ENCODE measurements at regions not wholly inside any gene's neighbourhood (a gene's known extent, or its start where the extent isn't known, plus 50 kb on each side); places are given as distances from the start of the nearest gene placed in this dataset.

DNA sequence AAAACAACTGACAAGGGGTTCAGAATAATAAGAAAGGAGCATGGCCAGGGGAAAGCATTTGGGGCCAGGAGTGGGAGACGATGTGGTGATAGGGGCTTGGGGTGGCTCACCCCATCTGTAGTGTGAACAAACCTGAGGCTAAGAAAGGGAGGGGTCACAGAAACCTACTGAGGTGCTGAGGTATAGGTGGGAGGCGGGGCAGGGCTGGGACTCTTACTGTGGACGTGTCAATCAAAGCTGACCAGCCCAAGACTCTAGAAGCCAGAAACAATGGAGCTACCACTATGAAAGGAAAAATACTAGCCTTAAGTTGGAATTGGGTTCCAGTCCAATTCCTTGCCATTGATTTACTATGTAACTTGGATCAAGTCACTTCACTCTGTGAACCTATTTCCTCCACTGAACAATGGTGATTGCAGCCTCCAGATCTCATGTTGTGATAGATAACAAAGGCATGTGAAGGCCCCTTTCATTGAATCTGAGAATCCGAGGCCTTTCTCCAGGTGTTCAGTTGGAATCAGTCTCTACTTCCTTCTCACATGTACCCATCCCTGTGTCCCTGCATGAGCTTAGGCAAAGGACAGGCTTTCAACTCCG lies 260.9 kb upstream of the HES1 start:
- H3K4me3 Mint-ChIP-seq: no peak overlapping the region
- peaks cover 4% of the 10 kb centered on the region for H3K36me3 Mint-ChIP-seq (ENCODE audit: low read depth)
- peaks cover 53% of the 10 kb centered on the region for H3K27me3 Mint-ChIP-seq
- H3K9me3 ChIP-seq (ENCODE audit: control insufficient read depth, low read length, poor library complexity, severe bottlenecking): no peaks in the 10 kb centered on the region
- no peak overlapping the region for H3K27ac Mint-ChIP-seq
- DNase-seq: no peak
- ATAC-seq: no peak
- no peaks in the 10 kb centered on the region for H3K4me1 Mint-ChIP-seq

DNA sequence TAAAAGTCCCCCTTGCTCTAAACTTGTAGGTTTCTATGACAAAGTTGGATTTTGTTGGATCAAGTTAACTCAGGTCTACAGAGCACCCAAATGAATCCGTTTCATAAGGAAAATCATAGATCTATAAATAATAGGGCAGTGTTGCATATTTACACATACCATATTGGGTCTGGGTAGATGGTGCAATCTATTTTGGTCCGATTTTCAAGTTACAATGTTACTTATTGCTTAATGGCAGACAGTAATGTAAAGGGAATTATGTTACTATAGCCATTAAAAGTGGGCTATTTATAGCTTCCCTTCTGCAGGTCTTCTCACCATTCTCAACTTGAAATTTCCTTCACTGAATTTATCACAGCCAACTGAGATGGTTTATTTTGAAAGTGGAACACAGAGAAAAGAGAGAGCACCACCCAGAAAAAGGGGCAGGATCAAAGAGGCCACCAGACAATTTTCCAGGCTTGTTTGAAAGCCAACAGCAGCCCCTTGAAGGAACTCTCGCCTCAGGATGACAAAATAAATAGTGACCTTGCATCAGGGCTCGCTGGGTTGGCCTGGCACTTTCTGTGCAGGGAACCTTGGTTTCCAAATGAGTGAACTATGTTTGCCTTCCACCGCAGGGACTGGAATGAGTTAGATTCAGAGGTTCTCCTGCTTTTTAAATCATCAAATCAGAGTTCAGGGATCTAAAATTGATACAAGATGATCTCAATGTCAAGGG lies 260.2 kb upstream of the HES1 start:
- Mint-ChIP-seq H3K27ac (no peak overlapping the region), H3K4me1 (no peaks in the 10 kb centered on the region), H3K36me3 (ENCODE audit: low read depth) (peaks cover 4% of the 10 kb centered on the region), H3K4me3 (no peak overlapping the region), H3K27me3 (peaks cover 46% of the 10 kb centered on the region)
- no peak for DNase-seq
- no peaks in the 10 kb centered on the region for H3K9me3 ChIP-seq (ENCODE audit: control insufficient read depth, low read length, poor library complexity, severe bottlenecking)
- ATAC-seq: no peak

- H3K4me1 Mint-ChIP-seq: no peaks in the 10 kb centered on the region
- H3K27ac Mint-ChIP-seq: peak overlapping the region; percentile 14
- ATAC-seq (no peak), DNase-seq (no peak)
- peaks cover 47% of the 10 kb centered on the region for H3K27me3 Mint-ChIP-seq
- no peaks in the 10 kb centered on the region for H3K9me3 ChIP-seq (ENCODE audit: control insufficient read depth, low read length, poor library complexity, severe bottlenecking)
- H3K36me3 Mint-ChIP-seq (ENCODE audit: low read depth): peaks cover 6% of the 10 kb centered on the region
- H3K4me3 Mint-ChIP-seq: no peak overlapping the region
Observed at GRCh38 chr3:193879099-193879863, 256.7 kb upstream of the HES1 start.

DNA sequence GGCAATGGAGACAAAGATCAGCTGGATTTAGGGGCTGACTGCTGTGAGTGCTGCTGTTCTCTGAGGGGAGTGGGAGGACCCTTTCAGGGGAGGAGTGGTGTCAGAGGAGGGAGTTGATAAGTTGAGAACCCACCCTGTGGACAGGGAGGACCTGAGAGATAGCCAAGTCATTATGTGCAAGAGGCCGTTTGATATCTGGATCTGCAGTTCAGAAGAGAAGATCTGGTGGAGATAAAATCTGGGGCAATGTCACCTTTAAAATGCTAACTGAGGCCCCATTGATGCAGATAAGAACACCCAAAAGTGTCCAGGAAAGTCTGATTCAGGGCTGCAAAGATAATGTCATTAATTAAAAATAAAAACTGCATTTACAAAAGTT lies 256.1 kb upstream of the HES1 start:
- no peak for DNase-seq
- no peaks in the 10 kb centered on the region for H3K9me3 ChIP-seq (ENCODE audit: control insufficient read depth, low read length, poor library complexity, severe bottlenecking)
- Mint-ChIP-seq H3K27me3 (peaks cover 44% of the 10 kb centered on the region), H3K4me1 (no peaks in the 10 kb centered on the region), H3K36me3 (ENCODE audit: low read depth) (peaks cover 6% of the 10 kb centered on the region), H3K4me3 (no peak overlapping the region), H3K27ac (peak overlapping the region; percentile 14)
- no peak for ATAC-seq

- H3K4me1 Mint-ChIP-seq: no peaks in the 10 kb centered on the region
- ATAC-seq: no peak
- H3K27me3 Mint-ChIP-seq: peaks cover 25% of the 10 kb centered on the region
- H3K36me3 Mint-ChIP-seq (ENCODE audit: low read depth): peaks cover 6% of the 10 kb centered on the region
- no peak for DNase-seq
- H3K27ac Mint-ChIP-seq: no peak overlapping the region
- no peak overlapping the region for H3K4me3 Mint-ChIP-seq
- no peaks in the 10 kb centered on the region for H3K9me3 ChIP-seq (ENCODE audit: control insufficient read depth, low read length, poor library complexity, severe bottlenecking)
Observed at GRCh38 chr3:193882091-193882490, 253.9 kb upstream of the HES1 start.

- H3K27ac Mint-ChIP-seq: no peak overlapping the region
- peaks cover 6% of the 10 kb centered on the region for H3K36me3 Mint-ChIP-seq (ENCODE audit: low read depth)
- H3K4me3 Mint-ChIP-seq: no peak overlapping the region
- DNase-seq (no peak), ATAC-seq (no peak)
- H3K4me1 Mint-ChIP-seq: no peaks in the 10 kb centered on the region
- H3K9me3 ChIP-seq (ENCODE audit: control insufficient read depth, low read length, poor library complexity, severe bottlenecking): no peaks in the 10 kb centered on the region
- H3K27me3 Mint-ChIP-seq: peaks cover 23% of the 10 kb centered on the region
Observed at GRCh38 chr3:193883551-193883950, 252.4 kb upstream of the HES1 start.

DNA sequence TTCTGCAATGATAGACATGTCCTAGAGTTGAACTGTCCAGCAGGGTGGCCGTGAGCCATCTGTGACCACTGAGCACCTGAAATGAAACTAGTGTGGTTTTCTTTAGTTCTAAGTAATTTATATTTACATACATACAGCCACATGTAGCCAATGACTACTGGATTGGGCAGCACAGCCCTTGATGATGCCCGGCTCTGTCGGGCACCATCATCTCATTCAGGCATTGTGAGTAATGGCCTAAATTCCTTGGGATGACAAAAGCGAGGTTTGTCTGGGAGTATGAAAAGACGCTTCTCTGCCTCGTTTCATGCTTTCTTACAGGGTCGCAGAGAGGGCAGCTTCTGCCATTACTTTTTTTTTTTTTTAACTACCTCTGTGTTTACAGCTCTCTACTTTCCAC lies 251.9 kb upstream of the HES1 start:
- ATAC-seq (no peak), DNase-seq (no peak)
- H3K4me3 Mint-ChIP-seq: no peak overlapping the region
- H3K27ac Mint-ChIP-seq: no peak overlapping the region
- H3K27me3 Mint-ChIP-seq: peaks cover 21% of the 10 kb centered on the region
- H3K36me3 Mint-ChIP-seq (ENCODE audit: low read depth): peaks cover 6% of the 10 kb centered on the region
- no peaks in the 10 kb centered on the region for H3K9me3 ChIP-seq (ENCODE audit: control insufficient read depth, low read length, poor library complexity, severe bottlenecking)
- no peaks in the 10 kb centered on the region for H3K4me1 Mint-ChIP-seq

DNA sequence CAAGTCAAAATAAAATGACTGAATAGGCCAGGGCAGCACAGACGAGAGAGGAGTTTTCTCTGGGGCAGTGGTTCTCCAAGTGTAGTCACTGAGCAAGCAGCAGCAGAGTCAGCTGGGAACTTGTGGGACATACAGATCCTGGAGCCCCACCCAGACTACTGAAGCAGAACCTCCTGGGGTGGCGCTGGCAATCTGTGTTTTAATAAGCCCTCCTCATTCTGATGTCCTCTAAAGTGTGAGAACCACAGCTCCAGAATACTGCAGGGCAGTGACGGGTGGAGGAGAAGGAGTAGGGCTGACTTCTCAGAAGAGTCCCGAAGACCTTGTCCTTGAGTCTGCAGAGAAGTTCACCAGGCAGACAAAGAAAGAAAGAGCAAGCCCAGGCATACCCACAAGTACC lies 251.3 kb upstream of the HES1 start:
- Mint-ChIP-seq H3K36me3 (ENCODE audit: low read depth) (peaks cover 6% of the 10 kb centered on the region), H3K4me1 (no peaks in the 10 kb centered on the region), H3K4me3 (no peak overlapping the region), H3K27me3 (peaks cover 15% of the 10 kb centered on the region), H3K27ac (no peak overlapping the region)
- ATAC-seq (no peak), DNase-seq (no peak)
- H3K9me3 ChIP-seq (ENCODE audit: control insufficient read depth, low read length, poor library complexity, severe bottlenecking): no peaks in the 10 kb centered on the region

- Mint-ChIP-seq H3K4me1 (no peaks in the 10 kb centered on the region), H3K4me3 (no peak overlapping the region), H3K27me3 (peaks cover 12% of the 10 kb centered on the region), H3K27ac (no peak overlapping the region), H3K36me3 (ENCODE audit: low read depth) (peaks cover 6% of the 10 kb centered on the region)
- ATAC-seq (no peak), DNase-seq (no peak)
- H3K9me3 ChIP-seq (ENCODE audit: control insufficient read depth, low read length, poor library complexity, severe bottlenecking): no peaks in the 10 kb centered on the region
Observed at GRCh38 chr3:193885832-193886231, 250.1 kb upstream of the HES1 start.

DNA sequence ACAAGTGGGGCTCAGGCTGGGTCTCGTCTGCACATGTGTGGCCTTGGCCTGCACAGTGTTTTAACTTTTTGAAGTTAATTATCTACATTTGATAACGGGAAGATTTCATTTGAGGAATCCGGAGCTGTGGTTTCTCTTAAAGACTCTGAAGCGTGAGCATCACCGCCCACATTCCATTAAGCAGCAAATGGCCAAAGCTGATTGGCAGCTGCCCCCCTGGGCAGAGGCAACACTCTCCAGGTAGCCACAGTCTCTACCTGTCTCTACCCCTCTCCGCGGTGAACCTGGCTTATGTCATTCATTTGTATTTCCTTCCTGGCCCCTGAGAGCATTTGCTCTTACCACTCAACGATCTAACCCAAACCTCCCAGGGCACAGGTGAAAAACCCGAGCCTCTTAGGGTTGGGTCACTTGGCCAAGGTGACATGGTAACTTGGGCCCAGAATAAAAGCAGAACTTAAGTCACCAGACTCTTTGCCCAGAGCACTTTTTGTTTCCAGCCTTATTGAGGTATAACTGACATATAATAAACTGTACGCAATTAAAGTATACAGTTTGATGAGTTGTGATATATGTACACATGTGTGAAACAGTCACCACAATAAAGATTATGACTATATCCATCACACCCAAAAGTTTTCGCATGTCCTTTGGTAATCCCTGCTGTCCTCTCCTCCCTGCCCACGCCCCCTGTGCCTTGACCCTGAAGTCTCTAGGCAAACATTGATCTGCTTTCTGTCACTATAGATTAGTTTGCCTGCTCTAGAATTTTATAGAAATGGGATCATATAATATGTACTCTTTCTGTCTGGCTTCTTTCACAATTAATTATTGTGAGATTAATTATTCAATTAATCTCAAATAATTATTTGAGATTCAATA lies 245.7 kb upstream of the HES1 start:
- Mint-ChIP-seq H3K27ac (no peak overlapping the region), H3K36me3 (ENCODE audit: low read depth) (peaks cover 4% of the 10 kb centered on the region)
- no peaks in the 10 kb centered on the region for H3K9me3 ChIP-seq (ENCODE audit: control insufficient read depth, low read length, poor library complexity, severe bottlenecking)

DNA sequence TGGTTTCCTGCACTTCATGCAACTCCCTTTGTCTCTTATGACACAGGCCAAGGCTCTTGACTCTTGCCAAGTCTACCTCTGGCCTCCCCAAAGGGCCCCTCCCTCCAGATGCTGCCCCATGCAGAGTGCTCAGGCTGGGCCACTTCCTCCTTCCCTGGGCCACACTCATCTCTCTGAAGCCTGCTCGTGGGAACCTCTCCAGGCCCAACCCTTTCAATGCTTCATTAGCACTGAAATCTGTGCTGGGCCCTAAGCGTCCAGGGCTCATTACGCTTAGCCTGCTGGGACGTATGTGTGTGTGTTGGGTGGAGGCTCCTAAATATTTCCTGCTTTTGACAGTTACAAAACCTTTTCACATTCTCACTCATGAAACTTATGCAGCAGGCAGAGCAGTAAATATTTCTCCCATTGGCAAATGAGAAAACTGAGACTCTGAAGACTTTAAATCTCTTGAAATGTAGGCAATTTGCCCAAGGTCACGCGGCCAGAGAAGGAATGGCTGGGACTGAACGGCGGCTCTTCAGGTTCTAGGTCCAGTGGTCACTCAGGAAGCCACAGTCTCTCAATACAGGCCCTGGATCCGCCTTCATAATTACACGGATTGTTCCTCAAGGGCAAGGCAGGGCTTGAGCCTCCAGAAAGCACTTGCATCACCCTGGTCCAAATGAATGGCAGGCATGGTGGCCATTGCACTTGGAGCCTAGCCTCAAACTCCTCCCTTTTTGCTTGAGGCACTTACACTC lies 241.7 kb upstream of the HES1 start:
- Mint-ChIP-seq H3K27ac (no peak overlapping the region), H3K4me3 (no peak overlapping the region), H3K4me1 (no peaks in the 10 kb centered on the region), H3K27me3 (peaks cover 26% of the 10 kb centered on the region), H3K36me3 (ENCODE audit: low read depth) (no peaks in the 10 kb centered on the region)
- DNase-seq (no peak), ATAC-seq (no peak)
- H3K9me3 ChIP-seq (ENCODE audit: control insufficient read depth, low read length, poor library complexity, severe bottlenecking): no peaks in the 10 kb centered on the region

More for the DNA sequence above, 245.7 kb upstream of the HES1 start:
- no peak for DNase-seq
- Mint-ChIP-seq H3K4me3 (no peak overlapping the region), H3K27me3 (peaks cover 1% of the 10 kb centered on the region), H3K4me1 (no peaks in the 10 kb centered on the region)
- ATAC-seq: no peak

DNA sequence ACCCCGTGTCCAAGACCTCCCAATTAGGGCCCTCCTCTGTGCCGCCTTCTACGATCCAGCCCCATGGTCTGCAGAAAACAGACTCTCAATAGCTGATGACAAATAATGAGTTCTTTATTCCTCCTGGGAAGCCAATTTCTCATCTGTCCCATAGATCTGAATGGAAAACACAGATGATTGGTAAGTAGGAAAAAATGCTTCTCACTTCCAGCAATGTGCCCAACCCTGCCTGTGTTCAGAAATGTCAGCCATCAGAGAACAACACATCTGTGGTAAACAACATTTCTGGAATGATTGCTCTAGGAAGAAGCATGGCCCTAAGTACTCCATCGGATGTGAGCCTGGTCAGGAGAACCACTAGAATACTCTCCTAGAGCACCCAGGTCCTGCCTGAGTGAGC lies 240.5 kb upstream of the HES1 start:
- Mint-ChIP-seq H3K36me3 (ENCODE audit: low read depth) (no peaks in the 10 kb centered on the region), H3K27ac (no peak overlapping the region), H3K4me1 (no peaks in the 10 kb centered on the region), H3K4me3 (no peak overlapping the region), H3K27me3 (peaks cover 30% of the 10 kb centered on the region)
- no peak for DNase-seq
- no peak for ATAC-seq
- H3K9me3 ChIP-seq (ENCODE audit: control insufficient read depth, low read length, poor library complexity, severe bottlenecking): no peaks in the 10 kb centered on the region
